H7 (cell line): ENCODE measurements at regions not wholly inside any gene's neighbourhood (a gene's known extent, or its start where the extent isn't known, plus 50 kb on each side); places are given as distances from the start of the nearest gene placed in this dataset.
"Not testable (repeated sequence)": the region's sequence is repeated elsewhere in the genome, so short reads cannot be mapped to it uniquely, and the experiment has no call there.

Source experiments
- DNase-seq: peaks from one replicate; pipeline ENCODE4 v3.0.0; 2012
- H3K27me3 ChIP-seq: 2 replicates; pipeline ENCODE4 v1.6.0; 2011; ENCODE audit warnings: mild to moderate bottlenecking, low read length; ENCODE audit not compliant: control insufficient read depth, insufficient read depth
- H3K36me3 ChIP-seq: replicated peaks from 2 replicates; pipeline ENCODE4 v1.5.1; 2011; ENCODE audit warnings: low read length; ENCODE audit not compliant: control insufficient read depth, insufficient read depth
- H3K4me3 ChIP-seq: 2 replicates; pipeline ENCODE4 v1.5.1; 2011; ENCODE audit warnings: low read depth, mild to moderate bottlenecking, control low read depth, low read length, moderate library complexity; ENCODE audit not compliant: insufficient read depth

DNA sequence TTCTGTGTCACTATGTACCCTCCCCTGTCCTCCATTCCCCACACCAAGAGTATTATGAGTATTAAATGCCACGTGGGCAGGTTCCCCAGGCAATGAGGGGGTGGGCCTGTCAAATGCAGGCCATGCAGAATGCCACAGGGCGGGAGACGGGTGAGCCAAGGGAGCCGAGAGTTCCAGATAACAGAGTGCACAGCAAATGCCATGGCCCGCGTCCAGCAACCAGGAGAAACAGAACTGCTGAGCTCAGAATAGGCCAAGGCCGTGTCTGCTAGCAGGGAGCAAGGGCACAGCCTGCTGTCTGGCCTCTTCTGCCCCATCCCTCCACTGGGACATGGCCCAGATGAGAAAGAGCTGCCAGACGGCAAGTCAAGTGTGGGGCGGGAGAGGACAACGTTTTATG is 64.4 kb upstream of the PLGLB2 start:
- H3K4me3 ChIP-seq, H3K36me3 ChIP-seq, DNase-seq, H3K27me3 ChIP-seq: not testable (repeated sequence)

GRCh38 chr2:87683961-87684360 is 63.9 kb upstream of the PLGLB2 start:
- DNase-seq, H3K27me3 ChIP-seq, H3K36me3 ChIP-seq, H3K4me3 ChIP-seq: not testable (repeated sequence)

- DNase-seq, H3K27me3 ChIP-seq, H3K4me3 ChIP-seq, H3K36me3 ChIP-seq: not testable (repeated sequence)
Measured at GRCh38 chr2:87685558-87685957, 62.3 kb upstream of the PLGLB2 start.

- not testable (repeated sequence) for H3K4me3 ChIP-seq, H3K27me3 ChIP-seq, H3K36me3 ChIP-seq, DNase-seq
Measured at GRCh38 chr2:87686873-87687549, 60.9 kb upstream of the PLGLB2 start.

GRCh38 chr2:87687550-87688270 is 60.2 kb upstream of the PLGLB2 start:
- not testable (repeated sequence) for H3K4me3 ChIP-seq, H3K36me3 ChIP-seq, H3K27me3 ChIP-seq, DNase-seq

- H3K27me3 ChIP-seq, H3K36me3 ChIP-seq, DNase-seq, H3K4me3 ChIP-seq: not testable (repeated sequence)
Measured at GRCh38 chr2:87691899-87692592, 55.8 kb upstream of the PLGLB2 start.

- H3K27me3 ChIP-seq, DNase-seq: not testable (repeated sequence)
Measured at GRCh38 chr2:87692914-87693313, 55.0 kb upstream of the PLGLB2 start.

DNA sequence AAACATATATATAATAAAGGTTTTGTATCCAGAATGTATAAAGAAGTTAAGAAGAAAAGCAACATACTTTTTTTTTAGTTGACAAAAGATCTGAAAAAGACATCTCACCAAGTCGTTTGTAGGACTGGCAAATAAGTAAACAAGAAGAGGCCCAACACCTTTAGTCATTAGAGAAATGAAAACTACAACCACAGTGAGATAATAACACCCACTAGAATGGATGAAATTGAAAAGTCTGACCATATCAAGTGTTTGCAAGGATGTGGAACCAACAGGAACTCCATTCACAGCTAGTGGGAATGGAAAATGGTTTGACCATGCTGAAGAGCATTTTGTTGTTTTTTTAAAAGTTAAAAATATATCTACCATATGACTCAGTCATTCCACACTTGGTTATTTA is 54.0 kb upstream of the PLGLB2 start:
- H3K4me3 ChIP-seq, DNase-seq, H3K27me3 ChIP-seq, H3K36me3 ChIP-seq: not testable (repeated sequence)

More at GRCh38 chr2:87692914-87693313, 55.0 kb upstream of the PLGLB2 start:
- H3K4me3 ChIP-seq, H3K36me3 ChIP-seq: not testable (repeated sequence)

DNA sequence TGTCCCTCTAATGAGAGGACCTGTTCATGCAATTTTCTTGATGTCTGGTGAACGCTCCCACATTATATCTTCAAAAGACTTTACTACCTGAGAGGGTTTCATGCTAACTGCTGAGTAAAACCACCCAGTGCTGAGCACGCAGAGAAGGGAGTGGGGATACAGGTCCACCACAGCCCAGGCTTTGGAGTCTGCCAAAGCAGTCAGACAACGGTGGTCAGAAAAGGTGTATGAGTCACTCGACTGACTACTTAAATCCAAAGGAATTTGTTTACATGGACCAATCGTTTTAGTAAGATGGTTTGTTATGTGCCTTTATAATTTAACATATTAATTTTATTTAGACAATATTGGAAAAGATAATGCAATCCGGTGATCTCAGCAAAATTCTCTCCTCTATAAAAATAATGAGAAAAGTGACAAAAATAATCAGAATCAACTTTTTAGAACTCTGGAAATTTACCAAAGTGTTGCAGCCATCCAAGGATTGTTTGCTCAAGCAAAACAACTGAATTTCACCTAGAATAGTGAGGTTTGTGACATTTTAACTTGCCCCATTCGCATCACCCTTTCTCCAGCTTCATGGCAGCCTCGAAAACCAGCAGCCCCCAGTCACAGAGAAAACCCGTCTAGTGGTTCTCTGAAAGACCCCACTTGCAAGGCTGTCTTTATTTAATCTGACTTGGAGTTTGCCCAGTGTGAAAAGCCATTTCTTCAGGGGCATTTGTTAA is 52.1 kb upstream of the PLGLB2 start:
- not testable (repeated sequence) for DNase-seq, H3K27me3 ChIP-seq, H3K36me3 ChIP-seq, H3K4me3 ChIP-seq
